WTC11 (cell line): ENCODE measurements at regions not wholly inside any gene's neighbourhood (a gene's known extent, or its start where the extent isn't known, plus 50 kb on each side); places are given as distances from the start of the nearest gene placed in this dataset.
"Not testable (repeated sequence)": the region's sequence is repeated elsewhere in the genome, so short reads cannot be mapped to it uniquely, and the experiment has no call there.

Experiments used
- ATAC-seq: fragments of 200-7000 bp; cut with Tn5 transposase; 2 replicates; pipeline ENCODE4 v1.10.0; 2021; ENCODE audit warnings: mild to moderate bottlenecking, moderate library complexity
- CTCF ChIA-PET: fragments of 300-600 bp; sonication (Branson Sonifier 250); formaldehyde crosslinking; loops from one replicate; lab custom pipeline; 2021; ENCODE audit warnings: antibody characterized with exemption; lab: Charles Lee
- POLR2A ChIA-PET: fragments of 350-600 bp; sonication (Branson Sonifier 250); formaldehyde crosslinking; loops from one replicate; lab custom pipeline; 2021; ENCODE audit warnings: antibody characterized with exemption; lab: Charles Lee
- DNase-seq: peaks from one replicate; pipeline ENCODE4 v3.0.0; 2021; ENCODE audit warnings: low spot score
- H3K27ac Mint-ChIP-seq: 2 replicates; pipeline ENCODE4 v1.8.0; 2021; ENCODE audit warnings: mixed read lengths
- H3K27me3 Mint-ChIP-seq: 2 replicates; pipeline ENCODE4 v1.8.0; 2021; ENCODE audit warnings: low read depth, mild to moderate bottlenecking, moderate library complexity, mixed read lengths
- H3K36me3 Mint-ChIP-seq: 2 replicates; pipeline ENCODE4 v1.8.0; 2021; ENCODE audit warnings: mixed read lengths
- H3K4me1 Mint-ChIP-seq: 2 replicates; pipeline ENCODE4 v1.8.0; 2022; ENCODE audit warnings: mixed read lengths
- H3K4me3 Mint-ChIP-seq: 2 replicates; pipeline ENCODE4 v1.8.0; 2021; ENCODE audit warnings: mild to moderate bottlenecking, moderate library complexity, mixed read lengths
- H3K9me3 Mint-ChIP-seq: 2 replicates; pipeline ENCODE4 v1.8.0; 2021; ENCODE audit warnings: mixed read lengths
- ATF1 ChIP-seq: sonication (generic); formaldehyde crosslinking; IDR thresholded peaks from 2 replicates; pipeline ENCODE4 v1.8.1; 2023; ENCODE audit warnings: mild to moderate bottlenecking, moderate library complexity, missing genetic modification reagents
- CREM ChIP-seq: sonication (generic); formaldehyde crosslinking; IDR thresholded peaks from 2 replicates; pipeline ENCODE4 v1.8.1; 2022; ENCODE audit warnings: mild to moderate bottlenecking, missing genetic modification reagents, moderate library complexity
- EMX1 ChIP-seq: fragments of 250-450 bp; sonication (Bioruptor Pico); IDR thresholded peaks from 2 replicates; pipeline ENCODE4 v1.8.0; 2021; ENCODE audit warnings: mild to moderate bottlenecking
- FOXK1 ChIP-seq: sonication (generic); formaldehyde crosslinking; IDR thresholded peaks from 2 replicates; pipeline ENCODE4 v1.8.0; 2022; ENCODE audit warnings: mild to moderate bottlenecking, moderate library complexity, missing genetic modification reagents
- HMGA2 ChIP-seq: fragments of 250-450 bp; sonication (Bioruptor Pico); IDR thresholded peaks from 2 replicates; pipeline ENCODE4 v1.4.0; 2021; ENCODE audit warnings: mild to moderate bottlenecking, moderate library complexity
- IRF2 ChIP-seq: sonication (generic); formaldehyde crosslinking; IDR thresholded peaks from 2 replicates; pipeline ENCODE4 v1.8.0; 2022; ENCODE audit warnings: low read depth, missing genetic modification reagents, borderline replicate concordance
- JAZF1 ChIP-seq: fragments of 250-450 bp; sonication (Bioruptor Pico); IDR thresholded peaks from 2 replicates; pipeline ENCODE4 v1.9.0; 2021; ENCODE audit warnings: moderate library complexity, mild to moderate bottlenecking, inconsistent platforms
- JUN ChIP-seq: sonication (generic); formaldehyde crosslinking; IDR thresholded peaks from 2 replicates; pipeline ENCODE4 v1.8.0; 2023; ENCODE audit warnings: mild to moderate bottlenecking, missing genetic modification reagents
- KAT7 ChIP-seq: sonication (generic); formaldehyde crosslinking; IDR thresholded peaks from 2 replicates; pipeline ENCODE4 v1.8.1; 2023; ENCODE audit warnings: missing genetic modification reagents, mild to moderate bottlenecking, borderline replicate concordance
- NFE2L1 ChIP-seq: sonication (generic); formaldehyde crosslinking; IDR thresholded peaks from 2 replicates; pipeline ENCODE4 v1.8.1; 2023; ENCODE audit warnings: missing genetic modification reagents
- NR2C2 ChIP-seq: sonication (generic); formaldehyde crosslinking; IDR thresholded peaks from 2 replicates; pipeline ENCODE4 v1.8.0; 2022; ENCODE audit warnings: mild to moderate bottlenecking, missing genetic modification reagents
- TCF7 ChIP-seq: sonication (generic); formaldehyde crosslinking; IDR thresholded peaks from 2 replicates; pipeline ENCODE4 v1.8.0; 2022; ENCODE audit warnings: mild to moderate bottlenecking, low read depth, missing genetic modification reagents, moderate library complexity
- ZBTB21 ChIP-seq: sonication (generic); formaldehyde crosslinking; IDR thresholded peaks from 2 replicates; pipeline ENCODE4 v1.8.1; 2023; ENCODE audit warnings: mild to moderate bottlenecking, missing genetic modification reagents, borderline replicate concordance
- ZNF232 ChIP-seq: sonication (generic); formaldehyde crosslinking; IDR thresholded peaks from 2 replicates; pipeline ENCODE4 v1.8.0; 2022; ENCODE audit warnings: mild to moderate bottlenecking, missing genetic modification reagents
- ZNF263 ChIP-seq: sonication (generic); formaldehyde crosslinking; IDR thresholded peaks from 2 replicates; pipeline ENCODE4 v1.8.1; 2022; ENCODE audit warnings: low read depth, mild to moderate bottlenecking, moderate library complexity, missing genetic modification reagents
- ZNF423 ChIP-seq: fragments of 250-450 bp; sonication (Bioruptor Pico); IDR thresholded peaks from 2 replicates; pipeline ENCODE4 v2.1.2; 2022; ENCODE audit warnings: mild to moderate bottlenecking, moderate library complexity
- TF ChIP-seq, protein P1 (sequence below): sonication (generic); formaldehyde crosslinking; IDR thresholded peaks from 2 replicates; pipeline ENCODE4 v1.8.1; 2022; ENCODE audit warnings: mild to moderate bottlenecking, missing genetic modification reagents, moderate library complexity, borderline replicate concordance
- TF ChIP-seq, protein P2 (sequence below): sonication (generic); formaldehyde crosslinking; IDR thresholded peaks from 2 replicates; pipeline ENCODE4 v1.8.0; 2023; ENCODE audit warnings: mild to moderate bottlenecking, missing genetic modification reagents
- TF ChIP-seq, protein P3 (sequence below): sonication (generic); formaldehyde crosslinking; IDR thresholded peaks from 2 replicates; pipeline ENCODE4 v1.8.0; 2023; ENCODE audit warnings: missing genetic modification reagents, mild to moderate bottlenecking, borderline replicate concordance
- TF ChIP-seq, protein P4 (sequence below): sonication (generic); formaldehyde crosslinking; IDR thresholded peaks from 2 replicates; pipeline ENCODE4 v1.8.1; 2023; ENCODE audit warnings: mild to moderate bottlenecking, moderate library complexity, missing genetic modification reagents
- TF ChIP-seq, protein P5 (sequence below): sonication (generic); formaldehyde crosslinking; IDR thresholded peaks from 2 replicates; pipeline ENCODE4 v1.8.0; 2023; ENCODE audit warnings: missing genetic modification reagents

DNA sequence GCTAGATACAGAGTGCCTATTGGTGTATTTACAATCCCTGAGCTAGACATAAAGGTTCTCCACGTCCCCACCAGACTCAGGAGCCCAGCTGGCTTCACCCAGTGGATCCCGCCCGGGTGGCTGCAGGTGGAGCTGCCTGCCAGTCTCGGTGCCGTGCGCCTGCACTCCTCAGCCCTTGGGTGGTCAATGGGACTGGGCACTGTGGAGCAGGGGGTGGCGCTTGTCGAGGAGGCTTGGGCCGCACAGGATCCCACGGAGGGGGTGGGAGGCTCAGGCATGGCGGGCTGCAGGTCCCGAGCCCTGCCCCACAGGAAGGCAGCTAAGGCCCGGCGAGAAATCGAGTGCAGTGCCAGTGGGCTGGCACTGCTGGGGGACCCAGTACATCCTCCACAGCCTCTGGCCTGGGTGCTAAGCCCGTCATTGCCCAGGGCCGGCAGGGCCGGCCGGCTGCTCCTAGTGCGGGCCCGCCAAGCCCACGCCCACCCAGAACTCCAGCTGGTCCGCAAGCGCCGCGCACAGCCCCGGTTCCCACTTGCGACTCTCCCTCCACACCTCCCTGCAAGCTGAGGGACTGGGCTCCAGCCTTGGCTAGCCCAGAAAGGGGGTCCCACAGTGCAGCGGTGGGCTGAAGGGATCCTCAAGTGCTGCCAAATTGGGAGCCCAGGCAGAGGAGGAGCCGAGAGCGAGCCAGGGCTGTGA lies 554.6 kb upstream of the LUZP2 start:
- CTCF ChIA-PET, H3K27ac Mint-ChIP-seq, DNase-seq, H3K4me3 Mint-ChIP-seq, ATAC-seq, H3K36me3 Mint-ChIP-seq, H3K4me1 Mint-ChIP-seq, POLR2A ChIA-PET: not testable (repeated sequence)
- Mint-ChIP-seq H3K27me3 (peaks cover 33% of the 10 kb centered on the region), H3K9me3 (peaks cover 22% of the 10 kb centered on the region)

DNA sequence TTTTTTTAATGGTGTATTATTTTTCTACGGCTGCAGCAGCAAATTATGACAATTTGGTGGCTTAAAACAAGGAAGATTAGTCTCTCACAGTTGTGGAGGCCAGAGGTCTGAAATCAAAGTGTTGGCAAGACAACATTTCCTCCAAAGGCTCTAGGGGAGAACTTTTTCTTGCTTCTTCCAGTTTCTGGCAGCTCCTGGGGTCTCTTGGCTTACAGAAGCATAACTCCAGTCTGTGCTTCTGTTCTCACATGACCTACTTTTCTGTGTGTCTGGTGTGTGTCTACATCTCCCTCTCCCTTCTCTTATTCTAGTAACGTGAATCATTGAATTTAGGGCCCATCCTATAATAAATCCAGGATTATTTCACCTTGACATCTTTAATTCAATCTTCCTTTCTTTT lies 551.9 kb upstream of the LUZP2 start:
- Mint-ChIP-seq H3K36me3 (no peaks in the 10 kb centered on the region), H3K27me3 (peaks cover 14% of the 10 kb centered on the region), H3K4me1 (no peaks in the 10 kb centered on the region), H3K9me3 (peaks cover 13% of the 10 kb centered on the region), H3K4me3 (no peak overlapping the region), H3K27ac (no peak overlapping the region)
- POLR2A ChIA-PET, result no interaction called here
- DNase-seq (no peak), ATAC-seq (no peak)
- TF ChIP-seq, protein P1, sequence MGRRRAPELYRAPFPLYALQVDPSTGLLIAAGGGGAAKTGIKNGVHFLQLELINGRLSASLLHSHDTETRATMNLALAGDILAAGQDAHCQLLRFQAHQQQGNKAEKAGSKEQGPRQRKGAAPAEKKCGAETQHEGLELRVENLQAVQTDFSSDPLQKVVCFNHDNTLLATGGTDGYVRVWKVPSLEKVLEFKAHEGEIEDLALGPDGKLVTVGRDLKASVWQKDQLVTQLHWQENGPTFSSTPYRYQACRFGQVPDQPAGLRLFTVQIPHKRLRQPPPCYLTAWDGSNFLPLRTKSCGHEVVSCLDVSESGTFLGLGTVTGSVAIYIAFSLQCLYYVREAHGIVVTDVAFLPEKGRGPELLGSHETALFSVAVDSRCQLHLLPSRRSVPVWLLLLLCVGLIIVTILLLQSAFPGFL (CRISPR knock-in tag), result no peak
- TF ChIP-seq, protein P2, sequence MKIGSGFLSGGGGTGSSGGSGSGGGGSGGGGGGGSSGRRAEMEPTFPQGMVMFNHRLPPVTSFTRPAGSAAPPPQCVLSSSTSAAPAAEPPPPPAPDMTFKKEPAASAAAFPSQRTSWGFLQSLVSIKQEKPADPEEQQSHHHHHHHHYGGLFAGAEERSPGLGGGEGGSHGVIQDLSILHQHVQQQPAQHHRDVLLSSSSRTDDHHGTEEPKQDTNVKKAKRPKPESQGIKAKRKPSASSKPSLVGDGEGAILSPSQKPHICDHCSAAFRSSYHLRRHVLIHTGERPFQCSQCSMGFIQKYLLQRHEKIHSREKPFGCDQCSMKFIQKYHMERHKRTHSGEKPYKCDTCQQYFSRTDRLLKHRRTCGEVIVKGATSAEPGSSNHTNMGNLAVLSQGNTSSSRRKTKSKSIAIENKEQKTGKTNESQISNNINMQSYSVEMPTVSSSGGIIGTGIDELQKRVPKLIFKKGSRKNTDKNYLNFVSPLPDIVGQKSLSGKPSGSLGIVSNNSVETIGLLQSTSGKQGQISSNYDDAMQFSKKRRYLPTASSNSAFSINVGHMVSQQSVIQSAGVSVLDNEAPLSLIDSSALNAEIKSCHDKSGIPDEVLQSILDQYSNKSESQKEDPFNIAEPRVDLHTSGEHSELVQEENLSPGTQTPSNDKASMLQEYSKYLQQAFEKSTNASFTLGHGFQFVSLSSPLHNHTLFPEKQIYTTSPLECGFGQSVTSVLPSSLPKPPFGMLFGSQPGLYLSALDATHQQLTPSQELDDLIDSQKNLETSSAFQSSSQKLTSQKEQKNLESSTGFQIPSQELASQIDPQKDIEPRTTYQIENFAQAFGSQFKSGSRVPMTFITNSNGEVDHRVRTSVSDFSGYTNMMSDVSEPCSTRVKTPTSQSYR (CRISPR knock-in tag), result no peak
- TF ChIP-seq HMGA2 (CRISPR knock-in tag), result no peak
- TF ChIP-seq, protein P3, sequence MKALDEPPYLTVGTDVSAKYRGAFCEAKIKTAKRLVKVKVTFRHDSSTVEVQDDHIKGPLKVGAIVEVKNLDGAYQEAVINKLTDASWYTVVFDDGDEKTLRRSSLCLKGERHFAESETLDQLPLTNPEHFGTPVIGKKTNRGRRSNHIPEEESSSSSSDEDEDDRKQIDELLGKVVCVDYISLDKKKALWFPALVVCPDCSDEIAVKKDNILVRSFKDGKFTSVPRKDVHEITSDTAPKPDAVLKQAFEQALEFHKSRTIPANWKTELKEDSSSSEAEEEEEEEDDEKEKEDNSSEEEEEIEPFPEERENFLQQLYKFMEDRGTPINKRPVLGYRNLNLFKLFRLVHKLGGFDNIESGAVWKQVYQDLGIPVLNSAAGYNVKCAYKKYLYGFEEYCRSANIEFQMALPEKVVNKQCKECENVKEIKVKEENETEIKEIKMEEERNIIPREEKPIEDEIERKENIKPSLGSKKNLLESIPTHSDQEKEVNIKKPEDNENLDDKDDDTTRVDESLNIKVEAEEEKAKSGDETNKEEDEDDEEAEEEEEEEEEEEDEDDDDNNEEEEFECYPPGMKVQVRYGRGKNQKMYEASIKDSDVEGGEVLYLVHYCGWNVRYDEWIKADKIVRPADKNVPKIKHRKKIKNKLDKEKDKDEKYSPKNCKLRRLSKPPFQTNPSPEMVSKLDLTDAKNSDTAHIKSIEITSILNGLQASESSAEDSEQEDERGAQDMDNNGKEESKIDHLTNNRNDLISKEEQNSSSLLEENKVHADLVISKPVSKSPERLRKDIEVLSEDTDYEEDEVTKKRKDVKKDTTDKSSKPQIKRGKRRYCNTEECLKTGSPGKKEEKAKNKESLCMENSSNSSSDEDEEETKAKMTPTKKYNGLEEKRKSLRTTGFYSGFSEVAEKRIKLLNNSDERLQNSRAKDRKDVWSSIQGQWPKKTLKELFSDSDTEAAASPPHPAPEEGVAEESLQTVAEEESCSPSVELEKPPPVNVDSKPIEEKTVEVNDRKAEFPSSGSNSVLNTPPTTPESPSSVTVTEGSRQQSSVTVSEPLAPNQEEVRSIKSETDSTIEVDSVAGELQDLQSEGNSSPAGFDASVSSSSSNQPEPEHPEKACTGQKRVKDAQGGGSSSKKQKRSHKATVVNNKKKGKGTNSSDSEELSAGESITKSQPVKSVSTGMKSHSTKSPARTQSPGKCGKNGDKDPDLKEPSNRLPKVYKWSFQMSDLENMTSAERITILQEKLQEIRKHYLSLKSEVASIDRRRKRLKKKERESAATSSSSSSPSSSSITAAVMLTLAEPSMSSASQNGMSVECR (CRISPR knock-in tag), result no peak
- no peak for TF ChIP-seq ZBTB21
- CTCF ChIA-PET, result no interaction called here

DNA sequence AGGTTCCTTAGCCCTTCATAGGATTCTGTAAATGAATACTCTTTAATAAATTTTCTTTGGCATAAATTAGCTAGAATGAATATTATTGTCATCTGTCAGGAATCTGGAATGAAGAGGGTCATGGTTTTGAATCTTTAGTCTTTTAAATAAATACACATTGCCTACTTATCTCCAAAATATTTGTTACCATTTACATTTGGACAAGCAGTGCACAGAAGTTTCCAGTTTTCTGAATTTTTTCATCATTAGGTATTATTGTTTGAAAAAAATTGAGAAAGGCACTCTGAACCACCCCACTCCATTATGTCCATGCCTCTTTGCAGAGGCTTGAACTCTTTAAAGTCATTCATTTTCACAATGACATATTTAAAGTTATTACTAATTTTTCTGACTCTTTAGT lies 549.0 kb upstream of the LUZP2 start:
- H3K4me1 Mint-ChIP-seq, result no peaks in the 10 kb centered on the region
- no peak overlapping the region for H3K4me3 Mint-ChIP-seq
- CTCF ChIA-PET, result no interaction called here
- no peaks in the 10 kb centered on the region for H3K36me3 Mint-ChIP-seq
- no peak overlapping the region for H3K27ac Mint-ChIP-seq
- POLR2A ChIA-PET, result no interaction called here
- DNase-seq (no peak), ATAC-seq (no peak)
- no peaks in the 10 kb centered on the region for H3K9me3 Mint-ChIP-seq
- H3K27me3 Mint-ChIP-seq, result no peaks in the 10 kb centered on the region
- no peak for TF ChIP-seq ZNF423 (CRISPR knock-in tag)
- no peak for TF ChIP-seq JAZF1 (CRISPR knock-in tag)
- no peak for TF ChIP-seq KAT7 (CRISPR knock-in tag)
- TF ChIP-seq ATF1 (CRISPR knock-in tag), result no peak
- TF ChIP-seq ZNF232, result no peak
- no peak for TF ChIP-seq EMX1
- TF ChIP-seq NR2C2 (CRISPR knock-in tag), result no peak
- no peak for TF ChIP-seq FOXK1
- TF ChIP-seq IRF2 (CRISPR knock-in tag), result no peak
- TF ChIP-seq, protein P4, sequence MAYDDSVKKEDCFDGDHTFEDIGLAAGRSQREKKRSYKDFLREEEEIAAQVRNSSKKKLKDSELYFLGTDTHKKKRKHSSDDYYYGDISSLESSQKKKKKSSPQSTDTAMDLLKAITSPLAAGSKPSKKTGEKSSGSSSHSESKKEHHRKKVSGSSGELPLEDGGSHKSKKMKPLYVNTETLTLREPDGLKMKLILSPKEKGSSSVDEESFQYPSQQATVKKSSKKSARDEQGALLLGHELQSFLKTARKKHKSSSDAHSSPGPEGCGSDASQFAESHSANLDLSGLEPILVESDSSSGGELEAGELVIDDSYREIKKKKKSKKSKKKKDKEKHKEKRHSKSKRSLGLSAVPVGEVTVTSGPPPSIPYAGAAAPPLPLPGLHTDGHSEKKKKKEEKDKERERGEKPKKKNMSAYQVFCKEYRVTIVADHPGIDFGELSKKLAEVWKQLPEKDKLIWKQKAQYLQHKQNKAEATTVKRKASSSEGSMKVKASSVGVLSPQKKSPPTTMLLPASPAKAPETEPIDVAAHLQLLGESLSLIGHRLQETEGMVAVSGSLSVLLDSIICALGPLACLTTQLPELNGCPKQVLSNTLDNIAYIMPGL (CRISPR knock-in tag), result no peak
- TF ChIP-seq, protein P5, sequence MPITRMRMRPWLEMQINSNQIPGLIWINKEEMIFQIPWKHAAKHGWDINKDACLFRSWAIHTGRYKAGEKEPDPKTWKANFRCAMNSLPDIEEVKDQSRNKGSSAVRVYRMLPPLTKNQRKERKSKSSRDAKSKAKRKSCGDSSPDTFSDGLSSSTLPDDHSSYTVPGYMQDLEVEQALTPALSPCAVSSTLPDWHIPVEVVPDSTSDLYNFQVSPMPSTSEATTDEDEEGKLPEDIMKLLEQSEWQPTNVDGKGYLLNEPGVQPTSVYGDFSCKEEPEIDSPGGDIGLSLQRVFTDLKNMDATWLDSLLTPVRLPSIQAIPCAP (CRISPR knock-in tag), result no peak
- TF ChIP-seq TCF7 (CRISPR knock-in tag), result no peak
- TF ChIP-seq CREM, result no peak
- TF ChIP-seq ZNF263 (CRISPR knock-in tag), result no peak
- no peak for TF ChIP-seq NFE2L1
- TF ChIP-seq JUN (CRISPR knock-in tag), result no peak
